CD4-positive, alpha-beta T cell treated with Interleukin-15 for 4 hours (primary cell): ENCODE measurements at regions not wholly inside any gene's neighbourhood (a gene's known extent, or its start where the extent isn't known, plus 50 kb on each side); places are given as distances from the start of the nearest gene placed in this dataset.

Experiments
- DNase-seq: peaks from one replicate; pipeline ENCODE4 v3.0.0-alpha.2; 2020; ENCODE audit warnings: low spot score

DNA sequence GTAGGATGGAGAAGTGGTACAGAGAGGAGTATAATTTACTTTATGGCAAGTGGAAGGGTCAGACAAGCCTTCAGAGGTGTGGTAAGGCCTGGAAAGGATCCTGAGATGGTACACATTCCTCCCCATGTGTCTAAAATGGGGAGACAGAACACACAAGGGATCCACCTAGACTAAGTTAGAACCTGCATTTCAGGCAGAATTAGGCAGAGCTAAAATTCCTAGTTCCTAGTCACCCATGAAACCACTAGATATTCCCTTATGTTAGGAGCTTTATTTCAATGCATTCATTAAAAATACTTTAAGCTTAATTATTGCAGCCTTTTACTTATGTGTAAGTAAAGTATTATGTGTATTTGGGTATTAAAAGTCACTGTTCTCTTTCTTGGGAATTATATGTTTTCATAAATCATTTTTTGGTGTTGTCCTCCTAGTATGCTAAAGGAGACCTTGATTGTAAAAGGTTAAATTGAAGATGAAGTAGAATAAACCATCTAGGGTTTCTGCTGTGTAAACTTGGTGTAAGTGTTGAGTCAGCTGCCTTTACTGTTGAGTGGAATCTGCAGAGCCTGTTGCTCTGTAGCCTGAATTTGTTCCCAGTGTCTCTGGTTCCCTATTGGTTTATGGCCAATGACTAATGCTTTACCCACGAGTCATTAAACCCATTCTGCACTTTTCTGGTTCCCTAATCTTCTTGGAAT, 423.2 kb downstream of the ATP23 start:
- DNase-seq = no peak

- DNase-seq = no peak
Observed at GRCh38 chr12:58365087-58365390, 423.7 kb downstream of the ATP23 start.

GRCh38 chr12:58367041-58367440, 425.7 kb downstream of the ATP23 start:
- no peak for DNase-seq

GRCh38 chr12:58368001-58368400, 426.6 kb downstream of the ATP23 start:
- no peak for DNase-seq

GRCh38 chr12:58369576-58369975, 428.2 kb downstream of the ATP23 start:
- DNase-seq = no peak

GRCh38 chr12:58372298-58372697, 430.9 kb downstream of the ATP23 start:
- no peak for DNase-seq

DNA sequence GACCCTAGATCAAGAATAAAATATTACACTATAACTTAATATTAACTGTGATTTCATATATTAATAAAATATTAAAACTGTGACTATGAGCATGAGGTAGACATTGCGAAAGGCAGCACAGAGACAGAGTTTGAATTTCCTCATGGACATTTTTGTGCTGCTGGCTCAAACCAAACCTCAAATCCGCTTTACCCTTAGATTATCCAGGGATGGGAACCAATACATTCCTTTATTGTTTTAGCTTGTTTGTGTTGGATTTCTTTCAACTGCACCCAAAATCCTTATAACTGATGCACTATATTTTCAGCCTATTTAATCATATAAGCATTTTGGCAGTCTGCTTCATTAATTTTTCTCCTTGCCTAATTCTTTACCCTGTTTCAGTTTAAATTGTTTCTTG, 436.7 kb downstream of the ATP23 start:
- no peak for DNase-seq

DNA sequence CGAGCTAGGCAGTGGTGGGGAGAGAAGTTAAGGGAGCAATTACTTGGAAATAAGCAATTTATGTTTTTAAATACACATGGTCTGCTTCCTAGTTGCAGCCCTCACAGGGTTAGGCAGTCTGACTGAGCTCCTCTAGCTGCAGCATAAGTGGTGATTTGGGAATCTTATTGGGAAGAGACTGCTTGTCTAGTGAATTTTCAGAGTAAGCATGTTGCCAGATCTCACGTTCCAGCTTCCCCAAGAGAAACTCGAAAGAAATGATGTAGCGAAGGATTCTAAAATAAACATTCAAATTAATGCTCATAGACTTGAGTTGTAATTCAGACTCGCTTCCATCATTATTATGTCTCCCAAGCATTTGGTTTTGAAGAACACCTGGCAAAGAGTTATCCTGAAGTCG, 440.2 kb downstream of the ATP23 start:
- DNase-seq = no peak

- DNase-seq = no peak
Observed at GRCh38 chr12:58384196-58384595, 442.8 kb downstream of the ATP23 start.

GRCh38 chr12:58386136-58386535, 444.8 kb downstream of the ATP23 start:
- DNase-seq = no peak

- no peak for DNase-seq
Observed at GRCh38 chr12:58387199-58387598, 445.8 kb downstream of the ATP23 start.

DNA sequence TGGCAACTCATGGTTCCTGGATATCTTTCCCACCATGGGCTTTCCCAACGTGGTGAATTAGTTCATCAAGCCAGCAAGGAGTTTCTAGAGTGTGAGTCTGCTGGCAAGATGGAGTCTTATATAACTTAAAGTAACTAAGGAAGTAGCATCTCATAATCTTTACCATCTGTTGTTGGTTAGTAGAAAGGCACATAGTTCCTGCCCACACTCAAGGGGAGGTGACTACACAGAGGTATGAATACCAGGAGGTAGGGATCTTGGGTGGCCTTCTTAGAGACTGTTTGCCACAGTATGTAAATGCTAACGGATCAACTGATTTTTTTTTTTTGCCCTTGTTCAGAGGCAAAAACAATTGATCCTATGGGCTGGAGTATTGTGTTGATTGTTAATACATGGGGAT, 446.9 kb downstream of the ATP23 start:
- no peak for DNase-seq

DNA sequence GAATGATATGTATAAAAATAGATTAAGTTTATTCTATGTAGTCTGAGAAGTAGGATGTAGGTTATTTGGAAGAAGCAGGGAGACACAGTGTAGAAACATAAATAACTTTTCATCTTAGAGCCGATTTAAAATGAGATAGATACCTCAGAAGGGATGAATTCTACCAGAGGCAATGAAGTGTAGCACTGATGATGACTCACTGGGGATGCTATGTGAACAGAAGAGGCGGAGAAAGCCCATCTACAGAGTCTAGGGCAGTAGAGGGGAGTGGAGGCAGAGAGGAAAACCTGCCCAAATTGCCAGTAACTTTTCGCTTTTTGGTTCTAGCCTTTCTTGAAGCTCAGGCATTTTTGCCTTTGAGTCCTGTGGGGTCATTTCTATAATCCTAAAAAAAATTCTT, 451.8 kb downstream of the ATP23 start:
- no peak for DNase-seq

DNA sequence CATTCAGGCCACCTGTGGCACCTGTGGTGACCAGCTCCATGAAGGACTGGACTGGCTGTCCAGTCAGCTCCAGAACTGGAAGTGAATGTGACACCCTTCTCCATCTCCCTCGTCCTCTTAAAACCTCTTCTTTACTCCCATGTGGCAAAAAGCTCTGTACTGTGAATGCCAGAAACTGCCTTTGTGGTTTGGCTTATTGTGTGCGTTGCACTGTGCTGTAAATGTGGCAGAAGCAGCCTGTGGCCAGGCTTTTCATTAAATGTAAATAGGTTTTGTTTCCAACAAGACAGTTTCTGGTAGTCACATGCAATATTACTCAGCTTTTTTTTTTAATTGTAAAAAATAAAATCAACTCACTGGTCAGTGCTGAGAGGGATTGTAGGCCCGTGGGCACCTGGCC, 453.7 kb downstream of the ATP23 start:
- DNase-seq = no peak

GRCh38 chr12:58395470-58395869, 454.1 kb downstream of the ATP23 start:
- no peak for DNase-seq

GRCh38 chr12:58396239-58396638, 454.9 kb downstream of the ATP23 start:
- DNase-seq = no peak

- DNase-seq = no peak
Observed at GRCh38 chr12:58405363-58405762, 464.0 kb downstream of the ATP23 start.

GRCh38 chr12:58408516-58408915, 467.1 kb downstream of the ATP23 start:
- DNase-seq = no peak

- DNase-seq = no peak
Observed at GRCh38 chr12:58412461-58413060, 471.2 kb downstream of the ATP23 start.

DNA sequence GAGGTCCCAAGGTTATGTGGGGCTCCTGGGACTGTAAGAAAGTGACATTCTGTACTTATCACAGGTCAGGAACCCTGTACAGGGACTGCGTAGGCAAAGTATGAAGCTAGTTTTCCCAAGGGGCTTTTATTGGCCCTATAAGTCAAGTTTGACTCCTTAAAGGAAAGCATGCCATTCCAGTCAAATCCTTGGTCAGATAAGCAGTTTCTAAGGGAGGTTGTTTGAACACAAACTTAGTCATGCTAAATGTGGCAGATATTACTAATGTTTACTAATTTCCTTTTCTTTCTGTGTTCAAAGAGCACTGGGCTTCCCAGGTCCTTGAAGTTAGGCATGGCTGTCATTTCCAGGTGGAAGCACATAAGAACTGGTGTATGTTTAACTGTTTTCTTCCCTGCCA, 472.4 kb downstream of the ATP23 start:
- no peak for DNase-seq

DNA sequence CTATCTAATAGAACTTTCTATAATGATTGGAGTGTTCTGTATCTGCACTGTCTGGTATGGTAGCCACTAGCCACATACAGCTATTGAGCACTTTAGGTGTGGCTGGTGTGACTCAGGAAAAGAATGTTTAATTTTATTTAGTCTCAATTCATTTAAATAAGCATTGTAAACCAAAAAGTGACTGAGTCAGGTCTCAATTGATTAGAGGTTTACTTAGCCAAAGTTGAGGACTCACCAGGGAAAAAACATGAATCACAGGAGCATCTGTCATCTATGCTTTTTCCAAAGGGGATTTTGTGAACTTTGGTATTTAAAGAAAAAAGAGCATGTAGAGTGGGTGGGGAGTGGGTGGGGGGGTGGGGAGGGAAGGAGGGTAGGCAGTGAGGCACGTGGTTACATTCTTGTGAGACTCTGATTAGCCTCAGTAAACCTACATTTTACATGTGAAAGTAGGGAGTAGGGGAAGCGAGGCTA, 473.1 kb downstream of the ATP23 start:
- DNase-seq = no peak

DNA sequence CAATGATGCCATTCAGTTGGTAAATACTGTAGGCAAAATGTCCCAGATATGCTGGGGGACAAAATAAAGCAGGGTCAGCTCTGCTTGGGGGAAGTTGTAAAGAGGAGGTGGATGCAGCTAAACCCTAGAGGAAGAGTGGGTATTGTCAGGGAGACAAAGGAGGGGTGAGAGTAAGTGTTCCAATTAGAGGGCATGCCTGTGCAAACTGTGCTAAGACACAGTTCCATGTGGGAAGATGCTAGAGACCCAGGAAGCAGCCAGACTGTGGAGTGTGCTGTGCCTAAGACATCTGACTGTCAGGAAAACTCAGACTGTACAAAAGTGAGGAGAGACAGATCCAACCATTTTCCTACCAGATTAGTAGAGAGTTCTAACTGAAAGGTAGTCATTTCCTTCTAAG, 474.3 kb downstream of the ATP23 start:
- no peak for DNase-seq

DNA sequence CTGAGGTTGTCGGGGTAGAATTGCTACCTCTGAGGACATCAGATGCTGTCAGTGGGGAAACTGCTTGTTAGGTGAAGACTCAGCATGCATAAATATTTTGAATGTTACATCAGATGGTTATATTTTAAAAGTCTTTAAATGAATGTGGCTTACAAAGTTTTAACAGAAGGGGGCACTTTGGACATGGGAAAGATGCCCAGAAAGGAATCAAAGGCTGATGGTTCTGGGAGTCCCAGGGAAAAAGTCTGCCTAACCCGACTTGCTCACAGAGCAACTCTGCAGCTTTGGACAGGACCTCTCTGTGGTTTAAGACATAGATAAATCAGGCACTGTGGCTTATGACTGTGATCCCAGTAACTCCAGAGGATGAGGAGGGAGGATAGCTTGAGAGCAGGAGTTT, 474.9 kb downstream of the ATP23 start:
- DNase-seq = no peak

GRCh38 chr12:58419196-58419760, 477.9 kb downstream of the ATP23 start:
- no peak for DNase-seq
